ENCODE measurements at regions not wholly inside any gene's neighbourhood (a gene's known extent, or its start where the extent isn't known, plus 50 kb on each side); places are given as distances from the start of the nearest gene placed in this dataset.
"Not testable (repeated sequence)": the region's sequence is repeated elsewhere in the genome, so short reads cannot be mapped to it uniquely, and the experiment has no call there.

- no peak for DNase-seq (ENCODE audit: low spot score)
Measured at GRCh38 chr4:189514209-189514608, 426.5 kb upstream of the FRG1 start.

GRCh38 chr4:189516902-189517301 lies 423.8 kb upstream of the FRG1 start:
- no peak for DNase-seq (ENCODE audit: low spot score)

GRCh38 chr4:189519186-189519585 lies 421.5 kb upstream of the FRG1 start:
- no peak for DNase-seq (ENCODE audit: low spot score)

- no peak for DNase-seq (ENCODE audit: low spot score)
Measured at GRCh38 chr4:189525304-189525703, 415.4 kb upstream of the FRG1 start.

GRCh38 chr4:189530848-189531247 lies 409.8 kb upstream of the FRG1 start:
- no peak for DNase-seq (ENCODE audit: low spot score)

GRCh38 chr4:189533603-189534002 lies 407.1 kb upstream of the FRG1 start:
- DNase-seq (ENCODE audit: low spot score) = no peak

- DNase-seq (ENCODE audit: low spot score) = no peak
Measured at GRCh38 chr4:189547559-189547958, 393.1 kb upstream of the FRG1 start.

- no peak for DNase-seq (ENCODE audit: low spot score)
Measured at GRCh38 chr4:189548484-189549125, 392.1 kb upstream of the FRG1 start.

- DNase-seq (ENCODE audit: low spot score) = not testable (repeated sequence)
Measured at GRCh38 chr4:189551931-189552670, 388.6 kb upstream of the FRG1 start.

- not testable (repeated sequence) for DNase-seq (ENCODE audit: low spot score)
Measured at GRCh38 chr4:189560605-189561004, 380.1 kb upstream of the FRG1 start.

GRCh38 chr4:189563751-189564150 lies 376.9 kb upstream of the FRG1 start:
- not testable (repeated sequence) for DNase-seq (ENCODE audit: low spot score)

- DNase-seq (ENCODE audit: low spot score) = not testable (repeated sequence)
Measured at GRCh38 chr4:189566271-189566670, 374.4 kb upstream of the FRG1 start.

- DNase-seq (ENCODE audit: low spot score) = not testable (repeated sequence)
Measured at GRCh38 chr4:189566900-189567299, 373.8 kb upstream of the FRG1 start.

- DNase-seq (ENCODE audit: low spot score) = not testable (repeated sequence)
Measured at GRCh38 chr4:189579645-189580044, 361.0 kb upstream of the FRG1 start.

- DNase-seq (ENCODE audit: low spot score) = not testable (repeated sequence)
Measured at GRCh38 chr4:189586908-189587632, 353.6 kb upstream of the FRG1 start.

GRCh38 chr4:189589201-189589600 lies 351.5 kb upstream of the FRG1 start:
- DNase-seq (ENCODE audit: low spot score) = not testable (repeated sequence)

- DNase-seq (ENCODE audit: low spot score) = no peak
Measured at GRCh38 chr4:189592890-189593289, 347.8 kb upstream of the FRG1 start.

GRCh38 chr4:189597341-189597740 lies 343.3 kb upstream of the FRG1 start:
- DNase-seq (ENCODE audit: low spot score) = no peak

GRCh38 chr4:189600264-189600663 lies 340.4 kb upstream of the FRG1 start:
- no peak for DNase-seq (ENCODE audit: low spot score)

- no peak for DNase-seq (ENCODE audit: low spot score)
Measured at GRCh38 chr4:189600718-189601435, 339.8 kb upstream of the FRG1 start.

- DNase-seq (ENCODE audit: low spot score) = not testable (repeated sequence)
Measured at GRCh38 chr4:189602827-189603226, 337.8 kb upstream of the FRG1 start.

- not testable (repeated sequence) for DNase-seq (ENCODE audit: low spot score)
Measured at GRCh38 chr4:189610571-189610970, 330.1 kb upstream of the FRG1 start.
